Hematopoietic multipotent progenitor cell treated with erythropoietin and hydrocortisone succinate and interleukin-3 and kit ligand, for 8 days (in vitro differentiated cells): ENCODE measurements at regions not wholly inside any gene's neighbourhood (a gene's known extent, or its start where the extent isn't known, plus 50 kb on each side); places are given as distances from the start of the nearest gene placed in this dataset.
"Not testable (repeated sequence)": the region's sequence is repeated elsewhere in the genome, so short reads cannot be mapped to it uniquely, and the experiment has no call there.

ENCODE experiments used
- DNase-seq: peaks from one replicate; pipeline ENCODE4 v3.0.0-alpha.2; 2015

- no peak for DNase-seq
Measured at GRCh38 chr7:16265863-16266458, 155.4 kb downstream of the CRPPA start.

- DNase-seq, result no peak
Measured at GRCh38 chr7:16264823-16265804, 156.2 kb downstream of the CRPPA start.

GRCh38 chr7:16264036-16264819 lies 157.1 kb downstream of the CRPPA start:
- no peak for DNase-seq

- DNase-seq, result not testable (repeated sequence)
Measured at GRCh38 chr7:16263377-16263776, 158.0 kb downstream of the CRPPA start.

GRCh38 chr7:16261654-16262053 lies 159.7 kb downstream of the CRPPA start:
- no peak for DNase-seq

GRCh38 chr7:16261100-16261499 lies 160.2 kb downstream of the CRPPA start:
- no peak for DNase-seq

GRCh38 chr7:16260236-16260728 lies 161.1 kb downstream of the CRPPA start:
- DNase-seq, result no peak

- not testable (repeated sequence) for DNase-seq
Measured at GRCh38 chr7:16256419-16256818, 164.9 kb downstream of the CRPPA start.

- not testable (repeated sequence) for DNase-seq
Measured at GRCh38 chr7:16255952-16256351, 165.4 kb downstream of the CRPPA start.

GRCh38 chr7:16250655-16251054 lies 170.7 kb downstream of the CRPPA start:
- DNase-seq, result not testable (repeated sequence)

- not testable (repeated sequence) for DNase-seq
Measured at GRCh38 chr7:16249204-16249603, 172.1 kb downstream of the CRPPA start.

- not testable (repeated sequence) for DNase-seq
Measured at GRCh38 chr7:16248556-16248955, 172.8 kb downstream of the CRPPA start.

GRCh38 chr7:16244469-16244868 lies 176.9 kb downstream of the CRPPA start:
- DNase-seq, result no peak

GRCh38 chr7:16242920-16243319 lies 178.4 kb downstream of the CRPPA start:
- no peak for DNase-seq

- DNase-seq, result no peak
Measured at GRCh38 chr7:16241017-16241416, 180.3 kb downstream of the CRPPA start.

GRCh38 chr7:16236381-16236780 lies 185.0 kb downstream of the CRPPA start:
- DNase-seq, result no peak

GRCh38 chr7:16235147-16236114 lies 185.9 kb downstream of the CRPPA start:
- no peak for DNase-seq

- DNase-seq, result no peak
Measured at GRCh38 chr7:16234493-16235146, 186.7 kb downstream of the CRPPA start.

GRCh38 chr7:16233517-16233916 lies 187.8 kb downstream of the CRPPA start:
- no peak for DNase-seq

GRCh38 chr7:16232273-16232672 lies 189.1 kb downstream of the CRPPA start:
- DNase-seq, result no peak
